SK-N-SH (cell line): ENCODE measurements at regions not wholly inside any gene's neighbourhood (a gene's known extent, or its start where the extent isn't known, plus 50 kb on each side); places are given as distances from the start of the nearest gene placed in this dataset.

Experiments used
- CTCF ChIP-seq: fragments of 200-600 bp; sonication (generic); IDR thresholded peaks from 2 replicates; pipeline ENCODE4 v1.6.1; 2017; ENCODE audit warnings: antibody characterized with exemption, mild to moderate bottlenecking, moderate library complexity
- MAX ChIP-seq: IDR thresholded peaks from 2 replicates; pipeline ENCODE4 v1.4.0; 2012; ENCODE audit warnings: low read depth
- NRF1 ChIP-seq: IDR thresholded peaks from 2 replicates; pipeline ENCODE4 v1.6.1; 2012; ENCODE audit warnings: low read depth, mild to moderate bottlenecking, low read length
- TF ChIP-seq, protein P1 (sequence below): IDR thresholded peaks from 2 replicates; pipeline ENCODE4 v1.4.0; 2012; ENCODE audit warnings: low read depth, borderline replicate concordance

GRCh38 chr13:33665626-33666175 is 152.2 kb upstream of the RFC3 start:
- TF ChIP-seq CTCF (no peak), NRF1 (no peak), MAX (no peak)
- TF ChIP-seq, protein P1, sequence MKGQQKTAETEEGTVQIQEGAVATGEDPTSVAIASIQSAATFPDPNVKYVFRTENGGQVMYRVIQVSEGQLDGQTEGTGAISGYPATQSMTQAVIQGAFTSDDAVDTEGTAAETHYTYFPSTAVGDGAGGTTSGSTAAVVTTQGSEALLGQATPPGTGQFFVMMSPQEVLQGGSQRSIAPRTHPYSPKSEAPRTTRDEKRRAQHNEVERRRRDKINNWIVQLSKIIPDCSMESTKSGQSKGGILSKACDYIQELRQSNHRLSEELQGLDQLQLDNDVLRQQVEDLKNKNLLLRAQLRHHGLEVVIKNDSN, result no peak
